GM12878 (cell line): ENCODE measurements at regions not wholly inside any gene's neighbourhood (a gene's known extent, or its start where the extent isn't known, plus 50 kb on each side); places are given as distances from the start of the nearest gene placed in this dataset.

Source experiments
- ATAC-seq: fragments of 200-7000 bp; cut with Tn5 transposase; 3 replicates; pipeline ENCODE4 v1.9.1; 2020; ENCODE audit warnings: mild to moderate bottlenecking, moderate library complexity
- BruUV-seq: library from RNA; stranded (reverse); fragments of 400-500 nt; replicated peaks from 2 replicates; lab custom pipeline; 2021; lab: Mats Ljungman, UMichigan
- CTCF ChIA-PET: fragments of 300-600 bp; sonication (Branson Sonifier 250); formaldehyde crosslinking; extraction: SDS; loops from one replicate; lab custom pipeline; 2021; ENCODE audit warnings: inconsistent platforms; lab: Yijun Ruan, JAX
- POLR2A ChIA-PET: fragments of 350-600 bp; formaldehyde crosslinking; extraction: SDS; loops from one replicate; lab custom pipeline; 2021; ENCODE audit warnings: inconsistent platforms; lab: Charles Lee
- RAD21 ChIA-PET: fragments of 300-600 bp; sonication (Branson Sonifier 250); formaldehyde crosslinking; loops from one replicate; lab custom pipeline; 2023; ENCODE audit warnings: antibody characterized with exemption; ENCODE audit not compliant: unreplicated experiment; lab: Charles Lee
- SMC1A ChIA-PET: fragments of 300-600 bp; sonication (Branson Sonifier 250); formaldehyde crosslinking; loops from one replicate; lab custom pipeline; 2023; ENCODE audit not compliant: unreplicated experiment, uncharacterized antibody; lab: Charles Lee
- DNase-seq: peaks from one replicate; pipeline ENCODE4 v3.0.0-alpha.2; 2011; ENCODE audit warnings: low read depth, low spot score
- FAIRE-seq: peaks from 3 replicates; lab custom pipeline; 2011; peaks lifted over from hg19 to GRCh38; lab: Jason Lieb, UNC
- H2AFZ ChIP-seq: 2 replicates; pipeline ENCODE4 v1.6.0; 2011; ENCODE audit warnings: low read depth, low read length, control low read depth; ENCODE audit not compliant: control insufficient read depth
- H3K27ac ChIP-seq: 2 replicates; pipeline ENCODE4 v1.5.1; 2011; ENCODE audit warnings: control low read depth; ENCODE audit not compliant: control insufficient read depth, insufficient read depth
- H3K27me3 ChIP-seq, 2 experiments: replicated peaks in 1 of 2; 2 replicates each; pipeline versions ENCODE4 v1.6.0 to v1.6.1; 2011; ENCODE audit warnings: low read length in 1 of 2; ENCODE audit not compliant: control insufficient read depth in 2 of 2, insufficient read depth in 2 of 2
- H3K36me3 ChIP-seq, 2 experiments: 2 replicates each; pipeline ENCODE4 v1.5.1; 2011; ENCODE audit warnings: low read length in 1 of 2; ENCODE audit not compliant: control insufficient read depth in 2 of 2, insufficient read depth in 2 of 2
- H3K4me1 ChIP-seq: 2 replicates; pipeline ENCODE4 v1.6.1; 2011; ENCODE audit warnings: mild to moderate bottlenecking, low read length, moderate library complexity, mixed read lengths; ENCODE audit not compliant: control insufficient read depth, insufficient read depth
- H3K4me2 ChIP-seq: 2 replicates; pipeline ENCODE4 v1.6.0; 2011; ENCODE audit warnings: control low read depth; ENCODE audit not compliant: control insufficient read depth, insufficient read depth
- H3K4me3 ChIP-seq: fragments of 200-600 bp; sonication (generic); 2 replicates; pipeline ENCODE4 v1.5.1; 2016
- H3K79me2 ChIP-seq: 2 replicates; pipeline ENCODE4 v1.6.0; 2011; ENCODE audit warnings: low read length; ENCODE audit not compliant: control insufficient read depth, insufficient read depth
- H3K9ac ChIP-seq: 2 replicates; pipeline ENCODE4 v1.8.0; 2011; ENCODE audit warnings: low read length, control low read depth, mixed read lengths; ENCODE audit not compliant: control insufficient read depth, insufficient read depth
- H3K9me3 ChIP-seq: replicated peaks from 3 replicates; pipeline ENCODE4 v1.5.1; 2011; ENCODE audit warnings: mild to moderate bottlenecking, low read length; ENCODE audit not compliant: control insufficient read depth, insufficient read depth
- H4K20me1 ChIP-seq: 2 replicates; pipeline ENCODE4 v1.6.0; 2011; ENCODE audit not compliant: control insufficient read depth, insufficient read depth
- BHLHE40 ChIP-seq, 2 experiments: fragments of 450-650 bp in 1 of 2; IDR thresholded peaks; 2 replicates each; pipeline ENCODE4 v1.6.1; 2011 to 2017; ENCODE audit warnings: low read depth in 2 of 2, borderline replicate concordance in 1 of 2, improper control_type of control experiment in 1 of 2, low read length in 1 of 2, mild to moderate bottlenecking in 1 of 2
- DPF2 ChIP-seq: fragments of 450-650 bp; IDR thresholded peaks from 2 replicates; pipeline ENCODE4 v1.6.1; 2017; ENCODE audit warnings: mild to moderate bottlenecking
- GABPA ChIP-seq: IDR thresholded peaks from 2 replicates; pipeline ENCODE4 v1.6.1; 2014; ENCODE audit warnings: antibody characterized with exemption, low read depth, mild to moderate bottlenecking, inconsistent platforms
- LARP7 ChIP-seq: fragments of 450-650 bp; IDR thresholded peaks from 2 replicates; pipeline ENCODE4 v1.6.1; 2017; ENCODE audit warnings: mild to moderate bottlenecking
- MEF2B ChIP-seq: fragments of 450-650 bp; IDR thresholded peaks from 2 replicates; pipeline ENCODE4 v1.6.1; 2018; ENCODE audit warnings: mild to moderate bottlenecking, moderate library complexity; ENCODE audit not compliant: partially characterized antibody, poor library complexity, severe bottlenecking
- SIN3A ChIP-seq: IDR thresholded peaks from 2 replicates; pipeline ENCODE4 v1.6.1; 2012; ENCODE audit warnings: low read depth, low read length, improper control_type of control experiment
- SRF ChIP-seq, 2 experiments: IDR thresholded peaks; 2 replicates each; pipeline ENCODE4 v1.6.1; 2011; ENCODE audit warnings: low read depth in 2 of 2, low read length in 2 of 2, mild to moderate bottlenecking in 1 of 2, moderate library complexity in 1 of 2
- SUZ12 ChIP-seq: fragments of 200-600 bp; sonication (generic); IDR thresholded peaks from one replicate; pipeline ENCODE4 v1.6.1; 2018; ENCODE audit warnings: antibody characterized with exemption, mild to moderate bottlenecking; ENCODE audit not compliant: unreplicated experiment
- TARDBP ChIP-seq: IDR thresholded peaks from 2 replicates; pipeline ENCODE4 v1.6.1; 2016; ENCODE audit warnings: borderline replicate concordance
- WGBS: methylation state at CpG from one replicate; pipeline ENCODE4 v1.1.6; 2016; ENCODE audit warnings: low lambda C conversion rate; ENCODE audit not compliant: insufficient replicate concordance, insufficient coverage; ENCODE audit errors: missing lambda C conversion rate; 5-methylcytosine and 5-hydroxymethylcytosine counted together
- in situ Hi-C: fragments of 300-500 bp; cut with MboI; formaldehyde crosslinking; loops from 9 replicates; pipeline ENCODE4 v1.14.3; 2018; ENCODE audit warnings: mixed read lengths
- intact Hi-C: fragments of 100-400 bp; cut with micrococcal nuclease; formaldehyde crosslinking; loops from one replicate; pipeline ENCODE4 v1.14.2; 2022; ENCODE audit not compliant: unreplicated experiment

GRCh38 chr11:109275931-109276330 lies 146.1 kb upstream of the C11orf87 start:
- H3K4me2 ChIP-seq, result no peak overlapping the region
- no peak for ATAC-seq
- no TSS peak for BruUV-seq
- TF ChIP-seq SRF (IDR thresholded peaks at IDR 0.05; ENCODE audit: low read depth in 2 of 2, low read length in 2 of 2), result no peak
- peak; percentile 79 for TF ChIP-seq MEF2B
- CTCF ChIA-PET, result no interaction called here
- H3K79me2 ChIP-seq, result no peaks in the 10 kb centered on the region
- in situ Hi-C loops, result no loop called here
- no peak for FAIRE-seq
- no peaks in the 10 kb centered on the region for H3K4me1 ChIP-seq
- no peak overlapping the region for H2AFZ ChIP-seq
- RAD21 ChIA-PET, result no interaction called here
- POLR2A ChIA-PET, result no interaction called here
- intact Hi-C loops, result no loop called here
- no peak overlapping the region for H3K9ac ChIP-seq
- no peaks in the 10 kb centered on the region for H3K36me3 ChIP-seq
- 0% methylated on average over 2 of the region's 2 CpGs for WGBS
- no peak for DNase-seq
- no peak overlapping the region for H3K4me3 ChIP-seq
- SMC1A ChIA-PET, result no interaction called here
- no peaks in the 10 kb centered on the region for H4K20me1 ChIP-seq
- H3K27ac ChIP-seq, result no peak overlapping the region
- no peaks in the 10 kb centered on the region for H3K9me3 ChIP-seq
- no peaks in the 10 kb centered on the region for H3K27me3 ChIP-seq

- ChIA-PET SMC1A (interaction anchor here (0.9 to 1.0 kb wide), 3 partner anchors 9 to 22 kb away, joined by 3 to 4 read pairs (median 3); no protein-coding TSS in a partner anchor), CTCF (no interaction called here), POLR2A (no interaction called here), RAD21 (no interaction called here)
- intact Hi-C loops, result no loop called here
- TF ChIP-seq GABPA (no peak), BHLHE40 (IDR thresholded peaks at IDR 0.05; ENCODE audit: borderline replicate concordance in 1 of 2, low read depth in 2 of 2, low read length in 1 of 2) (no peak), LARP7 (no peak), TARDBP (no peak), SUZ12 (no peak), DPF2 (no peak), SIN3A (no peak)
- no TSS peak for BruUV-seq
- 0% methylated on average over 2 of the region's 2 CpGs for WGBS
- Histone ChIP-seq H3K4me1 (no peaks in the 10 kb centered on the region), H3K79me2 (no peaks in the 10 kb centered on the region), H3K36me3 (no peaks in the 10 kb centered on the region), H3K9me3 (no peaks in the 10 kb centered on the region), H4K20me1 (no peaks in the 10 kb centered on the region), H3K27ac (no peak overlapping the region), H3K9ac (no peak overlapping the region), H3K4me2 (no peak overlapping the region), H2AFZ (no peak overlapping the region), H3K4me3 (no peak overlapping the region), H3K27me3 (no peaks in the 10 kb centered on the region)
- no peak for DNase-seq
- no peak for ATAC-seq
- no peak for FAIRE-seq
- in situ Hi-C loops, result no loop called here
Measured at GRCh38 chr11:109285465-109285864, 136.5 kb upstream of the C11orf87 start.
